ENCODE measurements at regions not wholly inside any gene's neighbourhood (a gene's known extent, or its start where the extent isn't known, plus 50 kb on each side); places are given as distances from the start of the nearest gene placed in this dataset.
A peak's percentile ranks its signal among the peaks of the same experiment; 100 is the strongest.

GRCh38 chr12:19971361-19972280 lies 396.7 kb upstream of the PDE3A start:
- no peak overlapping the region for H3K9ac ChIP-seq (ENCODE audit: insufficient read depth, low read length, poor library complexity, severe bottlenecking)
- no peaks in the 10 kb centered on the region for H3K9me3 ChIP-seq (replicated peaks in 1 of 2; ENCODE audit: control insufficient read depth in 1 of 2, insufficient read depth in 1 of 2, low read length in 2 of 2)
- no peaks in the 10 kb centered on the region for H3K79me2 ChIP-seq (ENCODE audit: insufficient read depth, low read length)
- H3K4me3 ChIP-seq (replicated peaks in 1 of 3; ENCODE audit: low read depth in 2 of 3, low read length in 3 of 3), result no peak overlapping the region
- H3K4me2 ChIP-seq (replicated peaks; ENCODE audit: extremely low read depth, low read length, poor library complexity, severe bottlenecking), result no peak overlapping the region
- Mint-ChIP-seq H3K27me3 (ENCODE audit: low read depth in 3 of 3) (no peaks in the 10 kb centered on the region), H3K9me3 (peaks cover 0 to 4% (median 0%) of the 10 kb centered on the region in 7 donors), H3K4me1 (peaks cover 12% of the 10 kb centered on the region), H3K36me3 (no peaks in the 10 kb centered on the region), H3K27ac (peak overlapping the region in 1 of 7 donors; percentile 20), H3K4me3 (no peak overlapping the region)
- WGBS (ENCODE audit: insufficient coverage), result 89% methylated on average over 6 of the region's 8 CpGs
- intact Hi-C loops (cut with micrococcal nuclease), result no loop called here
- H3K27ac ChIP-seq (ENCODE audit: low read depth in 1 of 2, low read length in 2 of 2), result no peak overlapping the region
- H2AFZ ChIP-seq (ENCODE audit: insufficient read depth, low read depth, low read length, poor library complexity, severe bottlenecking), result no peak overlapping the region
- H3K27me3 ChIP-seq (ENCODE audit: control insufficient read depth in 2 of 2, insufficient read depth in 2 of 2, low read length in 2 of 2), result no peaks in the 10 kb centered on the region
- H3K36me3 ChIP-seq (replicated peaks in 1 of 2; ENCODE audit: control insufficient read depth in 1 of 2, insufficient read depth in 2 of 2, low read length in 2 of 2), result no peaks in the 10 kb centered on the region
- H4K20me1 ChIP-seq (ENCODE audit: insufficient read depth, low read length), result no peaks in the 10 kb centered on the region
- TF ChIP-seq CTCF (IDR thresholded peaks at IDR 0.05), result no peak
- H3K4me1 ChIP-seq (ENCODE audit: control insufficient read depth in 1 of 2, insufficient read depth in 2 of 2, low read length in 2 of 2), result no peaks in the 10 kb centered on the region
- DNase-seq, result no peak

- 42% methylated on average over 3 of the region's 11 CpGs for WGBS (ENCODE audit: insufficient coverage)
- H3K4me1 Mint-ChIP-seq, result peaks cover 8% of the 10 kb centered on the region
- Histone ChIP-seq H2AFZ (ENCODE audit: insufficient read depth, low read depth, low read length, poor library complexity, severe bottlenecking) (no peak overlapping the region), H3K9ac (ENCODE audit: insufficient read depth, low read length, poor library complexity, severe bottlenecking) (no peak overlapping the region), H3K79me2 (ENCODE audit: insufficient read depth, low read length) (no peaks in the 10 kb centered on the region), H3K4me2 (replicated peaks; ENCODE audit: extremely low read depth, low read length, poor library complexity, severe bottlenecking) (no peak overlapping the region), H3K36me3 (replicated peaks in 1 of 2; ENCODE audit: control insufficient read depth in 1 of 2, insufficient read depth in 2 of 2, low read length in 2 of 2) (no peaks in the 10 kb centered on the region), H3K4me3 (replicated peaks in 1 of 3; ENCODE audit: low read depth in 2 of 3, low read length in 3 of 3) (no peak overlapping the region), H3K9me3 (replicated peaks in 1 of 2; ENCODE audit: control insufficient read depth in 1 of 2, insufficient read depth in 1 of 2, low read length in 2 of 2) (no peaks in the 10 kb centered on the region), H3K27ac (ENCODE audit: low read depth in 1 of 2, low read length in 2 of 2) (no peak overlapping the region), H3K27me3 (ENCODE audit: control insufficient read depth in 2 of 2, insufficient read depth in 2 of 2, low read length in 2 of 2) (no peaks in the 10 kb centered on the region), H3K4me1 (ENCODE audit: control insufficient read depth in 1 of 2, insufficient read depth in 2 of 2, low read length in 2 of 2) (no peaks in the 10 kb centered on the region), H4K20me1 (ENCODE audit: insufficient read depth, low read length) (no peaks in the 10 kb centered on the region)
- H3K36me3 Mint-ChIP-seq, result no peaks in the 10 kb centered on the region
- intact Hi-C loops (cut with micrococcal nuclease), result no loop called here
- no peak overlapping the region for H3K4me3 Mint-ChIP-seq
- no peaks in the 10 kb centered on the region for H3K27me3 Mint-ChIP-seq (ENCODE audit: low read depth in 3 of 3)
- DNase-seq, result no peak
- H3K27ac Mint-ChIP-seq, result no peak overlapping the region
- H3K9me3 Mint-ChIP-seq, result peaks cover 0 to 3% (median 0%) of the 10 kb centered on the region in 7 donors
- no peak for TF ChIP-seq CTCF (IDR thresholded peaks at IDR 0.05)
These were observed 395.7 kb upstream of the PDE3A start for GRCh38 chr12:19972325-19973288.
